Osteocyte (in vitro differentiated cells): ENCODE measurements at regions not wholly inside any gene's neighbourhood (a gene's known extent, or its start where the extent isn't known, plus 50 kb on each side); places are given as distances from the start of the nearest gene placed in this dataset.

Experiments
- DNase-seq: peaks from one replicate; pipeline ENCODE4 v3.0.0; 2021; ENCODE audit warnings: mixed read lengths; ENCODE audit not compliant: unreplicated experiment; ENCODE audit errors: extremely low spot score
- H3K27ac Mint-ChIP-seq: one replicate; pipeline ENCODE4 v1.8.0; 2021; ENCODE audit warnings: mild to moderate bottlenecking, mixed read lengths; ENCODE audit not compliant: unreplicated experiment
- H3K27me3 Mint-ChIP-seq: one replicate; pipeline ENCODE4 v1.8.0; 2021; ENCODE audit warnings: mixed read lengths; ENCODE audit not compliant: unreplicated experiment
- H3K36me3 Mint-ChIP-seq: one replicate; pipeline ENCODE4 v1.8.0; 2021; ENCODE audit warnings: mixed read lengths; ENCODE audit not compliant: unreplicated experiment
- H3K4me1 Mint-ChIP-seq: one replicate; pipeline ENCODE4 v1.8.0; 2021; ENCODE audit warnings: mixed read lengths; ENCODE audit not compliant: unreplicated experiment
- H3K4me3 Mint-ChIP-seq: one replicate; pipeline ENCODE4 v1.8.0; 2021; ENCODE audit warnings: mild to moderate bottlenecking, moderate library complexity, mixed read lengths; ENCODE audit not compliant: unreplicated experiment
- H3K9me3 Mint-ChIP-seq: one replicate; pipeline ENCODE4 v1.8.0; 2021; ENCODE audit warnings: mixed read lengths; ENCODE audit not compliant: unreplicated experiment
- CTCF ChIP-seq: fragments of 200-600 bp; sonication (generic); IDR thresholded peaks from 2 replicates; pipeline ENCODE4 v1.5.0; 2021; ENCODE audit warnings: antibody characterized with exemption, mild to moderate bottlenecking, moderate library complexity

DNA sequence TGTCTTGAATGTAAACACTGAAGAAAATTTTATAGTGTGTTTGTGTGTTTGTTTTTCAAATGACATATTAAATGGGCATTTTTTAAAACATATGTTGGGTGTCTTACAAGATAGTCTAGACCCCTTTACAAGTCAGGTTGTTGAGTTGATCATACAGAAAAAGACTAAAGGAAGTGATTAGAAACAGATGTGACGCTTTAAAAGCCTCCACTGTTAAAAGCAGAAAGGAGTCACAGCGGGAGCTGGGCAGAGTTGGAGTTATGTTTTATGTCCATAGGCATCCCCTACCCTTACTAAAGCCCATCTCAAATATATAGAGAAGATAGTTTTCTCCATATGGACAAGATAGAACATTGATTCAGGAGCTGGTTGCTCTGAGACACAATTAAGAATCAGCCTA, 393.9 kb downstream of the PLPP3 start:
- no peak for TF ChIP-seq CTCF
- peaks cover 34% of the 10 kb centered on the region for H3K4me1 Mint-ChIP-seq

DNA sequence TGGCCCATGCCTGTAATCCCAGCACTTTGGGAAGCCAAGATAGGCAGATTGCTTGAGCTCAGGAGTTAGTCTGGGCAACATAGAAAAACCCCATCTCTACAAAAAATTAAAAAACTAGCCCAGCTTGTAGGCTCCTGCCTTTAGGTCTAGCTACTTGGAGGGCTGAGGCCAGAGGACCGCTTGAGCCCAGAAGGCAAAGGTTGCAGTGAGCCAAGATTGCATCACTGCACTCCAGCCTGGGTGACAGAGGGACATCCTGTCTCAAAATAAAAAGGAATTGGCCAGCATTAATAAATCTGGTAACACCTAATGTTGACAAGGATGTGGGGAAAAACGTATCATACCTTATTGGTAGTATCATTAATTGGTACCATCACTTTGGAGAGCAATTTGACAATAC, 396.2 kb downstream of the PLPP3 start:
- H3K27ac Mint-ChIP-seq = no peak overlapping the region
- no peaks in the 10 kb centered on the region for H3K27me3 Mint-ChIP-seq
- H3K36me3 Mint-ChIP-seq = no peaks in the 10 kb centered on the region
- no peak overlapping the region for H3K4me3 Mint-ChIP-seq
- no peaks in the 10 kb centered on the region for H3K9me3 Mint-ChIP-seq
- DNase-seq = no peak
- no peak for TF ChIP-seq CTCF
- peaks cover 25% of the 10 kb centered on the region for H3K4me1 Mint-ChIP-seq

More for the DNA sequence above, 393.9 kb downstream of the PLPP3 start:
- no peaks in the 10 kb centered on the region for H3K9me3 Mint-ChIP-seq
- H3K27me3 Mint-ChIP-seq = no peaks in the 10 kb centered on the region
- H3K36me3 Mint-ChIP-seq = no peaks in the 10 kb centered on the region
- H3K27ac Mint-ChIP-seq = no peak overlapping the region
- no peak for DNase-seq
- H3K4me3 Mint-ChIP-seq = no peak overlapping the region

GRCh38 chr1:56180520-56181190, 398.7 kb downstream of the PLPP3 start:
- H3K4me1 Mint-ChIP-seq = peaks cover 18% of the 10 kb centered on the region

DNA sequence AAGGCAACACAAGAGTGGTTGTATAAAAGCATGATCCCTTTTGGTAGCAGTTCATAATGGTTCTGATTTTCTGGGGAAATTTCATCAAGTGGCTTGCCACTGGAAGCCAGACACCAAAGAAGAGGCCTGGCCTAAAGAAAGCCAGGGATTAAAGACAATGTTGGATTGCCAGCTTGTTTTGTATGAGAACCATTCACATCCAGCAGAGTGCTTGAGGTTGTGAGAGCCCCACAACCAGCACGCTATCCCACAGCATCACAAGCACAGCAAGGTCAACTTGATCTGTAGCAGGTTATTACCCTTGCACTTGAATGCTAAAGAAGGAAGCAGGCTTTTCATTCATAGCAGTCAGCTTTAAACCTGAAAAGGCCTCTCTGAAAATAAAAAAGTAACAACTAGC, 399.8 kb downstream of the PLPP3 start:
- DNase-seq = no peak
- H3K9me3 Mint-ChIP-seq = no peaks in the 10 kb centered on the region
- no peaks in the 10 kb centered on the region for H3K36me3 Mint-ChIP-seq
- TF ChIP-seq CTCF = no peak
- no peaks in the 10 kb centered on the region for H3K27me3 Mint-ChIP-seq
- H3K27ac Mint-ChIP-seq = no peak overlapping the region
- H3K4me3 Mint-ChIP-seq = no peak overlapping the region
- H3K4me1 Mint-ChIP-seq = peaks cover 21% of the 10 kb centered on the region

More at GRCh38 chr1:56180520-56181190, 398.7 kb downstream of the PLPP3 start:
- Mint-ChIP-seq H3K4me3 (no peak overlapping the region), H3K27me3 (no peaks in the 10 kb centered on the region), H3K27ac (no peak overlapping the region), H3K36me3 (no peaks in the 10 kb centered on the region), H3K9me3 (no peaks in the 10 kb centered on the region)
- TF ChIP-seq CTCF = no peak
- DNase-seq = no peak

- TF ChIP-seq CTCF = no peak
- Mint-ChIP-seq H3K9me3 (no peaks in the 10 kb centered on the region), H3K27ac (peak overlapping the region; percentile 88), H3K4me1 (peaks cover 37% of the 10 kb centered on the region), H3K36me3 (no peaks in the 10 kb centered on the region), H3K27me3 (no peaks in the 10 kb centered on the region), H3K4me3 (peak overlapping the region; percentile 30)
- no peak for DNase-seq
Observed at GRCh38 chr1:56175211-56175610, 404.2 kb downstream of the PLPP3 start.
